ENCODE measurements at regions not wholly inside any gene's neighbourhood (a gene's known extent, or its start where the extent isn't known, plus 50 kb on each side); places are given as distances from the start of the nearest gene placed in this dataset.

GRCh38 chrX:98379134-98379533 lies 1495.4 kb downstream of the RPA4 start:
- TF ChIP-seq CTCF (optimal IDR thresholded peaks at IDR 0.05 in 1 of 3, IDR thresholded peaks at IDR 0.05 in 1 of 3, conservative IDR thresholded peaks at IDR 0.05 in 1 of 3; ENCODE audit: extremely low read depth in 1 of 3, insufficient read depth in 2 of 3, low read length in 3 of 3) (peak in 1 of 3 experiments; percentile 28), EZH2 (IDR thresholded peaks at IDR 0.05; ENCODE audit: low read length) (no peak)

Data from keratinocyte (primary cell).